Liver (tissue), 2 donors: ENCODE measurements at regions not wholly inside any gene's neighbourhood (a gene's known extent, or its start where the extent isn't known, plus 50 kb on each side); places are given as distances from the start of the nearest gene placed in this dataset.

ENCODE experiments used
- CTCF ChIP-seq: fragments of 150-350 bp; IDR thresholded peaks from 2 replicates; pipeline ENCODE4 v1.5.1; 2017; ENCODE audit warnings: improper control_type of control experiment, low read depth, low read length; ENCODE audit not compliant: missing input control
- FOXA1 ChIP-seq: IDR thresholded peaks from 2 replicates; pipeline ENCODE4 v1.6.1; 2016; ENCODE audit warnings: antibody characterized with exemption
- donor health status: healthy.

GRCh38 chr4:186946136-186946535 is 222.5 kb upstream of the FAT1 start:
- TF ChIP-seq CTCF: no peak
- TF ChIP-seq FOXA1: no peak
